ENCODE measurements at regions not wholly inside any gene's neighbourhood (a gene's known extent, or its start where the extent isn't known, plus 50 kb on each side); places are given as distances from the start of the nearest gene placed in this dataset.

- no peak for TF ChIP-seq EZH2 (IDR thresholded peaks at IDR 0.05; ENCODE audit: borderline replicate concordance, low read length)
- TF ChIP-seq CTCF (conservative IDR thresholded peaks at IDR 0.05 in 1 of 2, IDR thresholded peaks at IDR 0.05 in 1 of 2; ENCODE audit: extremely low read depth in 1 of 2, insufficient read depth in 1 of 2, low read depth in 1 of 2, low read length in 2 of 2) = no peak
These were observed 457.9 kb upstream of the SLIT2 start for GRCh38 chr4:19793831-19794230.
